Right lobe of liver (tissue), 4 donors: ENCODE measurements at regions not wholly inside any gene's neighbourhood (a gene's known extent, or its start where the extent isn't known, plus 50 kb on each side); places are given as distances from the start of the nearest gene placed in this dataset.

Source experiments
- CTCF ChIP-seq, 4 donors: fragments of 200-600 bp in 3 of 4; fragments of 450-650 bp in 1 of 4; IDR thresholded peaks; one replicate each; pipeline versions ENCODE4 v1.5.1 to v1.8.0; 2016 to 2022; ENCODE audit warnings: antibody characterized with exemption in 4 of 4, mild to moderate bottlenecking in 2 of 4
- POLR2A ChIP-seq: fragments of 450-650 bp; IDR thresholded peaks from one replicate; pipeline ENCODE4 v1.6.1; 2017; ENCODE audit warnings: antibody characterized with exemption, mild to moderate bottlenecking
- donor health status: DM: no; HTN: no; CAD: no.
- donor health status: DM: no; HTN: no; CAD: no.
- donor health status: DM: no; HTN: yes; CAD: no.

GRCh38 chr4:11293866-11294265, 134.8 kb downstream of the HS3ST1 start:
- no peak for TF ChIP-seq CTCF (IDR thresholded peaks at IDR 0.05)
- no peak for TF ChIP-seq POLR2A
